Stimulated activated CD8-positive, alpha-beta memory T cell treated with anti-CD3 and anti-CD28 coated beads, Interleukin-15, amount 100 ng/mL, for 1 hour (primary cell): ENCODE measurements at regions not wholly inside any gene's neighbourhood (a gene's known extent, or its start where the extent isn't known, plus 50 kb on each side); places are given as distances from the start of the nearest gene placed in this dataset.

Experiments used
- DNase-seq: peaks from one replicate; pipeline ENCODE4 v3.0.0-alpha.2; 2020; ENCODE audit warnings: low read depth

GRCh38 chr3:18295171-18295920 is 129.8 kb downstream of the SATB1 start:
- DNase-seq, result no peak

- no peak for DNase-seq
Observed at GRCh38 chr3:18290157-18290556, 135.0 kb downstream of the SATB1 start.

GRCh38 chr3:18288243-18288642 is 136.9 kb downstream of the SATB1 start:
- no peak for DNase-seq

GRCh38 chr3:18284716-18285115 is 140.4 kb downstream of the SATB1 start:
- DNase-seq, result no peak

- no peak for DNase-seq
Observed at GRCh38 chr3:18283680-18284079, 141.5 kb downstream of the SATB1 start.

GRCh38 chr3:18282507-18282906 is 142.6 kb downstream of the SATB1 start:
- DNase-seq, result no peak

- DNase-seq, result no peak
Observed at GRCh38 chr3:18279226-18279737, 145.9 kb downstream of the SATB1 start.

- DNase-seq, result no peak
Observed at GRCh38 chr3:18264853-18265252, 160.3 kb downstream of the SATB1 start.

- no peak for DNase-seq
Observed at GRCh38 chr3:18264361-18264760, 160.8 kb downstream of the SATB1 start.

GRCh38 chr3:18258492-18258891 is 166.6 kb downstream of the SATB1 start:
- no peak for DNase-seq

GRCh38 chr3:18252578-18252977 is 172.6 kb downstream of the SATB1 start:
- no peak for DNase-seq

GRCh38 chr3:18250991-18251390 is 174.1 kb downstream of the SATB1 start:
- no peak for DNase-seq

- DNase-seq, result no peak
Observed at GRCh38 chr3:18249126-18249525, 176.0 kb downstream of the SATB1 start.

- no peak for DNase-seq
Observed at GRCh38 chr3:18247776-18248310, 177.3 kb downstream of the SATB1 start.

GRCh38 chr3:18247139-18247695 is 177.9 kb downstream of the SATB1 start:
- no peak for DNase-seq

GRCh38 chr3:18246336-18247060 is 178.6 kb downstream of the SATB1 start:
- no peak for DNase-seq

GRCh38 chr3:18245721-18246120 is 179.4 kb downstream of the SATB1 start:
- no peak for DNase-seq

- no peak for DNase-seq
Observed at GRCh38 chr3:18241837-18242236, 183.3 kb downstream of the SATB1 start.

GRCh38 chr3:18239674-18240073 is 185.5 kb downstream of the SATB1 start:
- DNase-seq, result no peak

- DNase-seq, result no peak
Observed at GRCh38 chr3:18238746-18239331, 186.3 kb downstream of the SATB1 start.

- DNase-seq, result no peak
Observed at GRCh38 chr3:18238332-18238731, 186.8 kb downstream of the SATB1 start.

GRCh38 chr3:18237251-18238005 is 187.7 kb downstream of the SATB1 start:
- DNase-seq, result no peak
